HG02870 (cell line): ENCODE measurements at regions not wholly inside any gene's neighbourhood (a gene's known extent, or its start where the extent isn't known, plus 50 kb on each side); places are given as distances from the start of the nearest gene placed in this dataset.

Source experiments
- ATAC-seq: cut with Tn5 transposase; IDR thresholded peaks from one replicate; pipeline ENCODE4 v1.9.1; 2021; ENCODE audit warnings: mild to moderate bottlenecking, moderate library complexity; ENCODE audit not compliant: unreplicated experiment

GRCh38 chr10:10544890-10545289 is 472.8 kb upstream of the CELF2 start:
- no peak for ATAC-seq

GRCh38 chr10:10545771-10546170 is 471.9 kb upstream of the CELF2 start:
- no peak for ATAC-seq

GRCh38 chr10:10551596-10552301 is 465.9 kb upstream of the CELF2 start:
- no peak for ATAC-seq

- ATAC-seq = no peak
Measured at GRCh38 chr10:10552948-10553347, 464.7 kb upstream of the CELF2 start.

GRCh38 chr10:10564081-10564794 is 453.4 kb upstream of the CELF2 start:
- ATAC-seq = no peak

GRCh38 chr10:10576937-10577336 is 440.7 kb upstream of the CELF2 start:
- ATAC-seq = no peak

GRCh38 chr10:10579709-10580108 is 438.0 kb upstream of the CELF2 start:
- no peak for ATAC-seq

GRCh38 chr10:10584161-10584560 is 433.5 kb upstream of the CELF2 start:
- no peak for ATAC-seq

GRCh38 chr10:10587744-10588393 is 429.8 kb upstream of the CELF2 start:
- no peak for ATAC-seq

- ATAC-seq = no peak
Measured at GRCh38 chr10:10589540-10590303, 427.9 kb upstream of the CELF2 start.

- no peak for ATAC-seq
Measured at GRCh38 chr10:10591715-10592341, 425.8 kb upstream of the CELF2 start.

- ATAC-seq = no peak
Measured at GRCh38 chr10:10596256-10596655, 421.4 kb upstream of the CELF2 start.

GRCh38 chr10:10598297-10598696 is 419.4 kb upstream of the CELF2 start:
- ATAC-seq = no peak

GRCh38 chr10:10600004-10600403 is 417.7 kb upstream of the CELF2 start:
- ATAC-seq = no peak

GRCh38 chr10:10605551-10606081 is 412.1 kb upstream of the CELF2 start:
- no peak for ATAC-seq

- no peak for ATAC-seq
Measured at GRCh38 chr10:10609379-10609955, 408.2 kb upstream of the CELF2 start.

- ATAC-seq = no peak
Measured at GRCh38 chr10:10610171-10610570, 407.5 kb upstream of the CELF2 start.

GRCh38 chr10:10612151-10612550 is 405.5 kb upstream of the CELF2 start:
- no peak for ATAC-seq

- ATAC-seq = no peak
Measured at GRCh38 chr10:10613656-10614244, 403.9 kb upstream of the CELF2 start.

GRCh38 chr10:10617686-10618085 is 400.0 kb upstream of the CELF2 start:
- no peak for ATAC-seq
